ENCODE measurements at regions not wholly inside any gene's neighbourhood (a gene's known extent, or its start where the extent isn't known, plus 50 kb on each side); places are given as distances from the start of the nearest gene placed in this dataset.

DNA sequence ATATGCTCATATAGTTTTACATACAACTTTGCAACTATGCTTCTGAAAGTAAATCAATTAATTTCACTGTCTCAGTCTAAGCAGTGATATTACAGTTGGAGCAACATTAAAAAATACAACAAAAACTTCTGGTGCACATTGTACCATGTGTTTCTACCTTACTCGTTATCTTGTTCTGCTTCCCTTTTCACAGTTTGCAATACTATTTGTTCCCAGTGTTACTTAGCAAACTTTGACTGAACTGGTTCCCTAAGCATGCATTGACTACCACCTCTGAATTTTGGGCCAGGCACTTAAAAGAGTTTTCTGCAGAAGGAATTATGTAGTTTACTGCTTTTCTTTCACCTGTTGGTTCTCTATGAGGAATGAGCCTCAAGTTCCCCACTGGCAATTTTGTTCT lies 152.7 kb downstream of the SEC61B start:
- Histone ChIP-seq H3K4me1 (ENCODE audit: control insufficient read depth, insufficient read depth, low read length, unreplicated experiment) (peaks cover 8% of the 10 kb centered on the region), H3K27ac (ENCODE audit: low read depth, low read length) (no peak overlapping the region)

DNA sequence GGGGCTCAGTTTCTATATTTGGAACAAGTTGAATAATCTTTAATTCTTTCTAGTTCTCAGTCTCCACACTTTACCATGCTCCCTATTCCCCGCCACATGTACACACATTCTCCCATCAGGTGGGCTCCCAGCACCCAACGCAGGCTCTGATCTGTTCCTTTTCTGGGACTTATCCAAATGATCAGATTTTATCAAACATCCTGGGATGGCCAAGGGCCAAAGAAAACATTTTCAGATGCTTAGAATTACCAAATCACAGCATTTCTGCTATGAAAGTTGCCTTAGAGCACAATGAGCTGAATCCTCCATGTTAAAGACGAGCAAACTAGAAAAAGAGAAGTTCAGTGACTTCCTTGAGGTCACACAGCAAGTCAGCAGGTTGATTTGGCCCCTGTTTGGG lies 153.4 kb downstream of the SEC61B start:
- Histone ChIP-seq H3K79me2 (ENCODE audit: control insufficient read depth, insufficient read depth, low read length, unreplicated experiment) (no peaks in the 10 kb centered on the region), H3K36me3 (ENCODE audit: insufficient read depth, low read length) (no peaks in the 10 kb centered on the region), H3K4me1 (ENCODE audit: control insufficient read depth, insufficient read depth, low read length, unreplicated experiment) (peaks cover 8% of the 10 kb centered on the region), H3K27me3 (ENCODE audit: insufficient read depth, low read length) (peaks cover 33% of the 10 kb centered on the region; the same call in 1 of the 2 replicates), H3K4me3 (ENCODE audit: low read depth, low read length) (no peak overlapping the region), H3K27ac (ENCODE audit: low read depth, low read length) (no peak overlapping the region), H2AFZ (ENCODE audit: low read length, unreplicated experiment) (no peak overlapping the region)

More for the DNA sequence above, 152.7 kb downstream of the SEC61B start:
- Histone ChIP-seq H3K36me3 (ENCODE audit: insufficient read depth, low read length) (no peaks in the 10 kb centered on the region), H3K79me2 (ENCODE audit: control insufficient read depth, insufficient read depth, low read length, unreplicated experiment) (no peaks in the 10 kb centered on the region), H3K27me3 (ENCODE audit: insufficient read depth, low read length) (peaks cover 37% of the 10 kb centered on the region; the same call in 1 of the 2 replicates), H2AFZ (ENCODE audit: low read length, unreplicated experiment) (no peak overlapping the region), H3K4me3 (ENCODE audit: low read depth, low read length) (no peak overlapping the region)

DNA sequence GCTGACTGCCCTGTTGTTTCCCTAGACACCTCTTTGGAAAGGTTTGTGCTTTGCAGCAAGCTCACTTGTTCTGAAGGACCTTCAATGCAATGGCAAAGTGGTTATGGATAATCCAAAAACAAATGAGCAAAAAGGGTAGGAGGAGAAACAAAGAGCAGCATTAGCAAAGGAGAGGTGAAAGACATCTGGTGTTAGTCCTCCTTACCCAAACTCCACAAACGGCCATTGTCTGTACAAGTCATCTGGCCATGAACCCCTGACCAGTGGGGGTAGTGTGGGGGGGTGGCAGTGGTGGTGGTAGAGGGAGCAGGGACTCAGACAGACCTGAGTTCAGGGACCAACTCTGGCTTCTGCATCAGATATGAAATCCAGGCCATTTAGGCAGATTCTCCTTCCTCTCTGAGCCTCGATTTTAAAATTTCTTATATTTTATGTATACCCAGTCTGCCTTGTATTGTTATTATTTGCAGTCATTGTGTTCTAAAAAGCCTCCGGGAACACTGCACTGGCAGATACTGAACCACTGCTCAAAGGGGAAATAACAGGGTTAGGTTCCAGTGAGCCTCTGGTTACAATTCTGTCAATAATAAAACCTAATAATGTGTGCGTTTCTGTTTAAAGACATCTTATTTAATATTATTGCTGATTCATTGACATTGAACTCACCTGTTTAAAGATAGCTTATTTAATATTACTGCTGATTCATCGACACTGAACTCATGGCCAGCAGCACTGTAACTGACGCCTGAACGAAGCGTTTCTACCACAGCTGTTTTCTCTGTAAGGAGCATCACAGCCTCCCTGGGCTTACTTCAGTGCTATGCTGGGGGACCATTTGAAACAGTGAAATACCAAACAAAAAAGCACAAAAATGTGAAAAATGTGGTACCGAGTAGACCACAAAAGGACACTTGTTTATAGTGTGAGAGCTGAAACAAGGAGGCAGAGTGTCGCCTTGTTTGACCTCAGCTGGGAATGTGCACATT lies 156.0 kb downstream of the SEC61B start:
- H2AFZ ChIP-seq (ENCODE audit: low read length, unreplicated experiment) = no peak overlapping the region
- H3K27ac ChIP-seq (ENCODE audit: low read depth, low read length) = no peak overlapping the region
- H3K79me2 ChIP-seq (ENCODE audit: control insufficient read depth, insufficient read depth, low read length, unreplicated experiment) = no peaks in the 10 kb centered on the region
- H3K4me1 ChIP-seq (ENCODE audit: control insufficient read depth, insufficient read depth, low read length, unreplicated experiment) = peaks cover 8% of the 10 kb centered on the region
- no peak overlapping the region for H3K4me3 ChIP-seq (ENCODE audit: low read depth, low read length)
- H3K27me3 ChIP-seq (ENCODE audit: insufficient read depth, low read length) = peaks cover 22% of the 10 kb centered on the region; the same call in 1 of the 2 replicates
- H3K36me3 ChIP-seq (ENCODE audit: insufficient read depth, low read length) = no peaks in the 10 kb centered on the region

DNA sequence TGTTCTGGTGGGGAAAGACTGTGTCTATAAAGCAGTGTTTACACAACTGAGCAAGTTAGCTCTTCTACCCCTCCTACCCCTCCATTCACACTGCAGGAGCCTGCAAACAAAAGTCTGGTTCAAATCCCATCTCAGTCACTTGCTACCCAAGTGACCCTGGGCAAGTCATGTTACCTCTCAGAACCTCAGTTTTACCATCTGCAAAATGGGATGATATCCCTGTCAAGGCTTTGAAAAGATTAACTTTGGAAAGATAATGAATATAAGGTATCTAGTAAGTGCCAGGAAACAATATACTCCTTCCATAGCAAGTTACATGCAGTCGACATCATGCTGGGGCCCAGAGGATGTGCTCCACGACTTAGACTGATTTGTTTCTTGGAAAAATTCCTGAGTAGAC lies 161.5 kb downstream of the SEC61B start:
- Histone ChIP-seq H3K27ac (ENCODE audit: low read depth, low read length) (no peak overlapping the region), H3K4me1 (ENCODE audit: control insufficient read depth, insufficient read depth, low read length, unreplicated experiment) (peaks cover 17% of the 10 kb centered on the region), H3K36me3 (ENCODE audit: insufficient read depth, low read length) (no peaks in the 10 kb centered on the region), H2AFZ (ENCODE audit: low read length, unreplicated experiment) (no peak overlapping the region), H3K27me3 (ENCODE audit: insufficient read depth, low read length) (peaks cover 10% of the 10 kb centered on the region; the same call in 1 of the 2 replicates), H3K79me2 (ENCODE audit: control insufficient read depth, insufficient read depth, low read length, unreplicated experiment) (no peaks in the 10 kb centered on the region), H3K4me3 (ENCODE audit: low read depth, low read length) (no peak overlapping the region)

DNA sequence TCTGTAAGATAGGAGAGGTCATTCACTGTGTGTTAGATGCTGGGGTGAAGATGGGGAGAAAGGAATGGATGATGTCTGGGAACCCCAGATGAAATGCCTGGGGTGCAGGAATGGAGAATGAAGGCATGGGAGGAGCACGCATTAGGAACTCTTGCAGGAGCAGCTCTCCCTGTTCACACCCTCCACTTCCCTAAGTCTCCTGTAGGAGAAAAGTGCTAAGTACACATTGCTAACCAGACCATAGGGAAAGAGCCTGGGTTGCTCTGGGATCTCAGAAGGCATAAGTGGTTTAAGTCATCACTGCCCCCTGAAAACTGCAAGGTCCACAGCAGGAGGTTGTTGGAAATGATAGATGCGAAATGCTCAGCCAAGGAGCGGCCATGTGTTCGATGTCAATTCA lies 163.1 kb downstream of the SEC61B start:
- peaks cover 17% of the 10 kb centered on the region for H3K4me1 ChIP-seq (ENCODE audit: control insufficient read depth, insufficient read depth, low read length, unreplicated experiment)
- H3K79me2 ChIP-seq (ENCODE audit: control insufficient read depth, insufficient read depth, low read length, unreplicated experiment) = no peaks in the 10 kb centered on the region
- peaks cover 10% of the 10 kb centered on the region; the same call in 1 of the 2 replicates for H3K27me3 ChIP-seq (ENCODE audit: insufficient read depth, low read length)
- H2AFZ ChIP-seq (ENCODE audit: low read length, unreplicated experiment) = no peak overlapping the region
- H3K4me3 ChIP-seq (ENCODE audit: low read depth, low read length) = no peak overlapping the region
- H3K27ac ChIP-seq (ENCODE audit: low read depth, low read length) = no peak overlapping the region
- H3K36me3 ChIP-seq (ENCODE audit: insufficient read depth, low read length) = no peaks in the 10 kb centered on the region

DNA sequence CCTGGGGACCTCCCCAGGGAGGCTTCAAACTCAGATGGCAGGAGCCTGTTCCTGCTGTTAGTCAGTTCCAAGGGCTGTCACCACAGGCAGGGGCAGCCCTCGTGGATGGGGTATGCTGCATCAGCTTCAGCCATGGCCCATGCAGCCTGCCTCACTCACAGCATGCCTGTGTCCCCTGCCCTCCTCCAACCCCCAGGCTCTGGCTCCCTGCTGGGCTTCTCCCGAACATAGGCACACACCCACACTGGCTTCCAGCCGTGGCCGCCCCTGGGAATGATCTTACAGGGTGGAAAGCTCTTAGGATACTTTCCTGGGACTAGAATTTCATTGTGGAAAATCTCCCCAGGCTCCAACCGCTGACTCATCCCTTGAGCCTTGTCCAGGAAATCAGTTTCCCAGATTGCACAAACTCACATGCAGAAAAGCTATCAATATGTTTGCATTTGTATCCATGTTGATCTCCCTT lies 163.8 kb downstream of the SEC61B start:
- H3K27ac ChIP-seq (ENCODE audit: low read depth, low read length) = no peak overlapping the region
- peaks cover 10% of the 10 kb centered on the region; the same call in 1 of the 2 replicates for H3K27me3 ChIP-seq (ENCODE audit: insufficient read depth, low read length)
- no peak overlapping the region for H3K4me3 ChIP-seq (ENCODE audit: low read depth, low read length)
- H2AFZ ChIP-seq (ENCODE audit: low read length, unreplicated experiment) = no peak overlapping the region
- H3K4me1 ChIP-seq (ENCODE audit: control insufficient read depth, insufficient read depth, low read length, unreplicated experiment) = peaks cover 17% of the 10 kb centered on the region
- H3K79me2 ChIP-seq (ENCODE audit: control insufficient read depth, insufficient read depth, low read length, unreplicated experiment) = no peaks in the 10 kb centered on the region
- no peaks in the 10 kb centered on the region for H3K36me3 ChIP-seq (ENCODE audit: insufficient read depth, low read length)

DNA sequence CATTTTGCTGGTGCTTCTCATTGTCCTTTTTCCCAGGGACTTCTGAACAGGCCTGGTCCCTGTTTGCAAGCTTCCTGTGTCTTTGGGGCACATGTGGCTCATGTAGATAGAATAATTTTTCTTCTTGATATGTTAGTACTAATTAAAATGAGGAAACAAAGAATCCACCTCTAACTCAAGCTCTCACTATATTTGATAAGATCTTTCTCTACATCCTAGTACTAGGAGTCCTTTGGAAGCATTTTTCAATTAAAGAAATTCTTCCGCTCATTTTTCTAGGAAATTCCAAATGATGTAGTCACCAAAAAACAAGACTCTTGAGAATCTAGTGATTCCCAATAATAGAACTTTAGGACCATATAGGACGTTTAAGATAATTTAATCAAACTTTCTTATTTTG lies 165.3 kb downstream of the SEC61B start:
- Histone ChIP-seq H2AFZ (ENCODE audit: low read length, unreplicated experiment) (no peak overlapping the region), H3K27me3 (ENCODE audit: insufficient read depth, low read length) (peaks cover 6% of the 10 kb centered on the region; the same call in 1 of the 2 replicates), H3K79me2 (ENCODE audit: control insufficient read depth, insufficient read depth, low read length, unreplicated experiment) (no peaks in the 10 kb centered on the region), H3K36me3 (ENCODE audit: insufficient read depth, low read length) (no peaks in the 10 kb centered on the region), H3K27ac (ENCODE audit: low read depth, low read length) (no peak overlapping the region), H3K4me3 (ENCODE audit: low read depth, low read length) (no peak overlapping the region), H3K4me1 (ENCODE audit: control insufficient read depth, insufficient read depth, low read length, unreplicated experiment) (peaks cover 17% of the 10 kb centered on the region)

DNA sequence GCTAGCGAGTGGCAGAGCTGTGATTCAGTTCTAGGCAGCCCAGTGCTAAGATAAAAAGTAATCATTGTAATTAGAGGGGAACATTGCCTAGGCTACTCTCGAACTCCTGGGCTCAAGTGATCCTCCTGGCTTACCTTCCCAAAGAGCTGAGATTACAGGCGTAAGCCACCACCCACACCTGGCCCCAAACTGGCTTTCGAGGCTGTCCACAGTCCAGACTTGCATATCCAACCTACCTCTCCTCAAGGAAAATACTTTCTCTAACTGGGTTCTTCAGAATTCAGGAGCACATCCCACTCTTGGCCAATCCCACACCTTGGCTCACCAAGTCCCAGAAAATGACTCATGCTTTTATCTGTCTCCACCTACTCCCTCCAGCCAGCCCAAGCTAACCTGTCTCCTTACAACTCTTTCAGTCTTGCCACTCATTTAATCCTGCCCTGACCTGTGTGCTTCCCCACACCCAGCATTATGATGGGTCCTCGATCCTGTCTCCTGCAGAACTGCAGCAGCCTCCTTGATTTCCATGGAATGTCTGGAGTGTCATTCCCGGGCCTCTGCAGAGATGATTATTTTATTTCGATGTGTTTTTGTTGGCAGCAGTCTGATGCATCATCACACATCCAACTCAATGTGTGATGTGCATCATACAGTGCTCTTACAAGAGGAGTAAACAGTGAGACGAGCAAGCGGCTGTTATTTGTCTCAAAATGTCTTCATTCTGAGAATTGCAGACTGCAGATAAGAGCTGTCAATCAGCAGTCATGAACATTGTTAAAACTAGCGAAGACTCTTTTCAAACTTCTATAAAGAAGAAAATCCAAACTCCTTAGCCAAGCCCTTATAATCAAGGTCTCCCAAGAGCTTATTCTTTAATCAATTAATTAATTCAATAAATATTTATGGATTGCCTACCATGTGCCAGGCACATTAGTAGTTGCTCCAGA lies 167.3 kb downstream of the SEC61B start:
- no peaks in the 10 kb centered on the region for H3K36me3 ChIP-seq (ENCODE audit: insufficient read depth, low read length)
- H3K4me1 ChIP-seq (ENCODE audit: control insufficient read depth, insufficient read depth, low read length, unreplicated experiment) = peaks cover 17% of the 10 kb centered on the region
- no peaks in the 10 kb centered on the region for H3K27me3 ChIP-seq (ENCODE audit: insufficient read depth, low read length)
- H3K4me3 ChIP-seq (ENCODE audit: low read depth, low read length) = no peak overlapping the region
- H3K27ac ChIP-seq (ENCODE audit: low read depth, low read length) = no peak overlapping the region
- no peaks in the 10 kb centered on the region for H3K79me2 ChIP-seq (ENCODE audit: control insufficient read depth, insufficient read depth, low read length, unreplicated experiment)
- H2AFZ ChIP-seq (ENCODE audit: low read length, unreplicated experiment) = no peak overlapping the region

DNA sequence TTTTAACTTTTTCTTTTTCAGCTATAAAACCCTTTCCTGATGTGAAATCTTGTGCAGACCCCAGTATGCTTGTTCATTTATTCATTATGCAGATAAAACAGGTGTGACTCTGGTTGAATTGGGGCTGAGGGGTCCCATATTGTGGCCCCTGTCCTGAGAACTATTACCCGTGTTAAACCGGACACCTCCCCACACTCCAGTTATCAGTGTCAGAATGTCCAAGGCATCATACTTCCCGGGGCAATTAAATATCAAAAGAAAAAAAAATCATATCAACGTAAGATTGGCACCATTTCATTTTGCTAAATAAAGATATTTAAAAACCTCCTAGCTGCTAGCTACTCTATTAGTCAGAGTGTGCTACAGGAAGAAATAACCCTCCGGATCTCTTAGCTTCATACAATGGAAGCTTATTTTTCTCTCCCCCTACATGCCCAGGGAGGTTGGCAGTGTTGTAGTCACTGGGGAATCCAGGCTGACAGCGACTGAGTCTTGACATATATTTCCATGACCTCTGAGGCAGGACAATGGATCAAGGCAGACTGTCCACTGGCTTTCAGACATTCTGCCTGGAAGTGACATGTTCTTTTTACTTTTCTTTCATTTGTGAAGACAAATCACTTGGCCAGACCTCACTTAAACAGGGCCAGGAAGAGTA lies 170.0 kb downstream of the SEC61B start:
- Histone ChIP-seq H3K27ac (ENCODE audit: low read depth, low read length) (no peak overlapping the region), H3K36me3 (ENCODE audit: insufficient read depth, low read length) (no peaks in the 10 kb centered on the region), H3K27me3 (ENCODE audit: insufficient read depth, low read length) (no peaks in the 10 kb centered on the region), H3K4me3 (ENCODE audit: low read depth, low read length) (no peak overlapping the region), H3K4me1 (ENCODE audit: control insufficient read depth, insufficient read depth, low read length, unreplicated experiment) (no peaks in the 10 kb centered on the region), H3K79me2 (ENCODE audit: control insufficient read depth, insufficient read depth, low read length, unreplicated experiment) (no peaks in the 10 kb centered on the region), H2AFZ (ENCODE audit: low read length, unreplicated experiment) (no peak overlapping the region)

DNA sequence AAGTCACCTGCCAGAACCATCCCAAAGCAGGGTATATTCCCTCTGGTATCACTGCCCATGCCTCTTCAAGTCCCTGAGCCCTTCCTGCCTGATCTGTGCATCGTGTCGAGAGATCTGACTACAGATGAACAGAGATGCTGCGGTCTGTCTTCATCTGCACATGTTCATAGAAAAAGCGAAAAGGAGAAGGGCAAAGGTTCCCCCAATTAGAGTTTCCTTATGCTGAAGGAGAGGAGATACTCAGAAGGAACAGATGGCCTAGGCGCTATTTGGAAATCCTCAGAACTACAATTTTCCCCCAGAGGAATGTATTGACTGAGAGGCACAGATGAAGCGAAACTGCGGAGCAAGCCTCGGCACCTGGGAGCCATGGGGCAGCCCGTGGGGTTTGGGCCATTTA lies 170.9 kb downstream of the SEC61B start:
- Histone ChIP-seq H3K27me3 (ENCODE audit: insufficient read depth, low read length) (no peaks in the 10 kb centered on the region), H2AFZ (ENCODE audit: low read length, unreplicated experiment) (no peak overlapping the region), H3K36me3 (ENCODE audit: insufficient read depth, low read length) (no peaks in the 10 kb centered on the region), H3K79me2 (ENCODE audit: control insufficient read depth, insufficient read depth, low read length, unreplicated experiment) (no peaks in the 10 kb centered on the region), H3K4me1 (ENCODE audit: control insufficient read depth, insufficient read depth, low read length, unreplicated experiment) (no peaks in the 10 kb centered on the region), H3K27ac (ENCODE audit: low read depth, low read length) (no peak overlapping the region), H3K4me3 (ENCODE audit: low read depth, low read length) (no peak overlapping the region)
